Endothelial cell of umbilical vein (primary cell): ENCODE measurements at regions not wholly inside any gene's neighbourhood (a gene's known extent, or its start where the extent isn't known, plus 50 kb on each side); places are given as distances from the start of the nearest gene placed in this dataset.

Source experiments
- BruUV-seq: library from RNA; stranded (reverse); fragments of 400-500 nt; replicated peaks from 2 replicates; lab custom pipeline; 2021; lab: Mats Ljungman, UMichigan
- CTCF ChIA-PET: fragments of 300-600, 350-600 bp; sonication (Branson Sonifier 250); formaldehyde crosslinking; loops from one replicate; lab custom pipeline; 2021; ENCODE audit warnings: antibody characterized with exemption, inconsistent platforms; lab: Charles Lee
- POLR2A ChIA-PET: fragments of 300-600, 350-600 bp; sonication (Branson Sonifier 250); formaldehyde crosslinking; loops from one replicate; lab custom pipeline; 2021; ENCODE audit warnings: antibody characterized with exemption, inconsistent platforms; lab: Charles Lee
- DNase-seq: peaks from one replicate; pipeline ENCODE4 v3.0.0-alpha.2; 2011; ENCODE audit warnings: low read depth, low spot score
- FAIRE-seq: peaks from 2 replicates; lab custom pipeline; 2011; peaks lifted over from hg19 to GRCh38; lab: Jason Lieb, UNC
- H2AFZ ChIP-seq: 2 replicates; pipeline ENCODE4 v1.6.0; 2012; ENCODE audit warnings: low read depth, low read length, control low read depth, inconsistent platforms
- H3K27ac ChIP-seq: 2 replicates; pipeline ENCODE4 v1.5.1; 2011; ENCODE audit warnings: low read depth, mild to moderate bottlenecking, control low read depth, low read length, moderate library complexity; ENCODE audit not compliant: insufficient read depth
- H3K27me3 ChIP-seq, 2 experiments: 2 replicates each; pipeline versions ENCODE4 v1.6.0 to v1.6.1; 2011; ENCODE audit warnings: low read length in 2 of 2, mixed read lengths in 1 of 2; ENCODE audit not compliant: control insufficient read depth in 2 of 2, insufficient read depth in 2 of 2
- H3K36me3 ChIP-seq, 2 experiments: 2 replicates in 1 of 2; 3 replicates in 1 of 2; pipeline ENCODE4 v1.5.1; 2011; ENCODE audit warnings: low read length in 2 of 2, mild to moderate bottlenecking in 1 of 2, moderate library complexity in 1 of 2; ENCODE audit not compliant: control insufficient read depth in 2 of 2, insufficient read depth in 2 of 2; ENCODE audit errors: extremely low read depth in 1 of 2
- H3K4me1 ChIP-seq: 3 replicates; pipeline ENCODE4 v1.5.1; 2011; ENCODE audit warnings: mild to moderate bottlenecking, low read length; ENCODE audit not compliant: control insufficient read depth, insufficient read depth; ENCODE audit errors: extremely low read depth
- H3K4me2 ChIP-seq: 2 replicates; pipeline ENCODE4 v1.6.1; 2011; ENCODE audit warnings: low read length, control low read depth, mixed read lengths; ENCODE audit not compliant: insufficient read depth
- H3K4me3 ChIP-seq, 3 experiments: fragments of 200-600 bp in 1 of 3; sonication (generic), shearing (Covaris generic) in 1 of 3; replicated peaks in 1 of 3; 2 replicates each; pipeline ENCODE4 v1.5.1; 2011 to 2016; ENCODE audit warnings: control low read depth in 3 of 3, low read length in 3 of 3, mild to moderate bottlenecking in 2 of 3, inconsistent platforms in 1 of 3, low read depth in 1 of 3, moderate library complexity in 1 of 3; ENCODE audit not compliant: insufficient read depth in 1 of 3
- H3K79me2 ChIP-seq: 2 replicates; pipeline ENCODE4 v1.6.0; 2012; ENCODE audit warnings: low read length, inconsistent platforms; ENCODE audit not compliant: control insufficient read depth, insufficient read depth
- H3K9ac ChIP-seq: replicated peaks from 2 replicates; pipeline ENCODE3; 2011; ENCODE audit warnings: low read length, control low read depth; ENCODE audit not compliant: insufficient read depth; ENCODE audit errors: extremely low read depth
- H3K9me1 ChIP-seq: replicated peaks from 3 replicates; pipeline ENCODE4 v1.6.0; 2011; ENCODE audit warnings: mild to moderate bottlenecking, low read length; ENCODE audit not compliant: control insufficient read depth, insufficient read depth; ENCODE audit errors: extremely low read depth
- H3K9me3 ChIP-seq: replicated peaks from 2 replicates; pipeline ENCODE4 v1.5.1; 2012; ENCODE audit warnings: low read length, inconsistent platforms; ENCODE audit not compliant: control insufficient read depth, insufficient read depth
- H4K20me1 ChIP-seq: replicated peaks from 2 replicates; pipeline ENCODE3; 2011; ENCODE audit warnings: mild to moderate bottlenecking, low read length; ENCODE audit not compliant: control insufficient read depth, insufficient read depth; ENCODE audit errors: extremely low read depth
- CTCF ChIP-seq, 2 donors: IDR thresholded peaks; 1 replicate in 1 of 2; 2 replicates in 1 of 2; pipeline ENCODE4 v1.5.1; 2011; ENCODE audit warnings: low read length in 2 of 2, mild to moderate bottlenecking in 2 of 2, moderate library complexity in 2 of 2, control low read depth in 1 of 2, inconsistent platforms in 1 of 2, low read depth in 1 of 2; ENCODE audit not compliant: insufficient read depth in 1 of 2; ENCODE audit errors: extremely low read depth in 1 of 2
- EZH2 ChIP-seq: IDR thresholded peaks from 2 replicates; pipeline ENCODE4 v1.6.1; 2012; ENCODE audit warnings: borderline replicate concordance, low read depth, mild to moderate bottlenecking, moderate library complexity, low read length, inconsistent platforms; ENCODE audit not compliant: severe bottlenecking
- FOS ChIP-seq: IDR thresholded peaks from 2 replicates; pipeline ENCODE4 v1.6.1; 2011; ENCODE audit warnings: mild to moderate bottlenecking, low read length, moderate library complexity, borderline replicate concordance; ENCODE audit not compliant: insufficient read depth
- GATA2 ChIP-seq: IDR thresholded peaks from 2 replicates; pipeline ENCODE4 v1.7.0; 2011; ENCODE audit warnings: low read depth, mild to moderate bottlenecking, moderate library complexity, mixed read lengths, low read length; ENCODE audit not compliant: insufficient read length, insufficient read depth
- JUN ChIP-seq: IDR thresholded peaks from 2 replicates; pipeline ENCODE4 v1.6.1; 2011; ENCODE audit warnings: borderline replicate concordance, low read depth; ENCODE audit not compliant: insufficient read length, insufficient read depth
- MYC ChIP-seq: IDR thresholded peaks from one replicate; pipeline ENCODE4 v1.6.1; 2011; ENCODE audit warnings: mild to moderate bottlenecking, low read depth, low read length
- POLR2A ChIP-seq: IDR thresholded peaks from 2 replicates; pipeline ENCODE4 v1.6.1; 2012; ENCODE audit warnings: low read depth, mild to moderate bottlenecking, control low read depth, low read length
- POLR2AphosphoS5 ChIP-seq: IDR thresholded peaks from 2 replicates; pipeline ENCODE4 v1.6.1; 2012; ENCODE audit warnings: low read depth, mild to moderate bottlenecking, control low read depth, low read length, moderate library complexity; ENCODE audit not compliant: insufficient read depth
- dilution Hi-C: fragments of 300-500 bp; cut with MboI; formaldehyde crosslinking; loops from one replicate; pipeline ENCODE4 v1.15.0; 2019; ENCODE audit warnings: low sequenced_read_pairs; ENCODE audit not compliant: extremely low pct_ligation_motif_present
- intact Hi-C: fragments of 100-400 bp; cut with micrococcal nuclease; formaldehyde crosslinking; loops from one replicate; pipeline ENCODE4 v1.10.0; 2022
- TF ChIP-seq, protein P1 (sequence below): IDR thresholded peaks from 2 replicates; pipeline ENCODE4 v1.6.1; 2011; ENCODE audit not compliant: insufficient read depth, insufficient read length

- H3K27ac ChIP-seq = no peak overlapping the region
- peaks cover 4% of the 10 kb centered on the region for H3K9me3 ChIP-seq
- intact Hi-C loops (no loop called here), dilution Hi-C loops (no loop called here)
- no peaks in the 10 kb centered on the region for H3K4me1 ChIP-seq
- H3K9me1 ChIP-seq = no peaks in the 10 kb centered on the region
- ChIA-PET POLR2A (no interaction called here), CTCF (no interaction called here)
- H3K27me3 ChIP-seq = no peaks in the 10 kb centered on the region
- H3K36me3 ChIP-seq = no peaks in the 10 kb centered on the region
- H3K4me3 ChIP-seq = no peak overlapping the region
- H3K4me2 ChIP-seq = no peak overlapping the region
- H3K79me2 ChIP-seq = no peaks in the 10 kb centered on the region
- no peak for DNase-seq
- TF ChIP-seq MYC (no peak), POLR2AphosphoS5 (no peak), FOS (no peak)
- H4K20me1 ChIP-seq = no peaks in the 10 kb centered on the region
- no TSS peak for BruUV-seq
- no peak for FAIRE-seq
- H2AFZ ChIP-seq = no peak overlapping the region
- no peak overlapping the region for H3K9ac ChIP-seq
These were observed 149.2 kb upstream of the POU3F3 start for GRCh38 chr2:104704496-104705245.

DNA sequence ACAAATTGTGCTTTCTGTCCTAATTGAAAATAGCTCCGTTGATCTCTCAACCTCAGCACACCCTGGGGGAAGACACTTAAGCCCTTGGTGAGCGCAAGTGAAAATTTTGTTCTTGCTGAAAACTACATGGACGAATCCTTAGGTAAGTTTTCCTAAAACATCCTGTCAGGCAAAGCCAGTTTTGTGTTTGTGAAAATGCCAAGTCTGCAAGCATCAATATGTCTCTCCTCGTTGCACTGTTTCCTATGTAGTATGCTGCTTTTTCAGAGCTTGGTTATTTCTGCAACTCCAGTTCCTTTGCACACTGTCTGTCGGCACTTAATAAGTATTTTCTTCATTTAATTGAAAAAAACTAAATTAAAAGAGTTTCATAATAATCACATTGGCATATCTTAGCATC is 146.9 kb upstream of the POU3F3 start:
- Histone ChIP-seq H2AFZ (no peak overlapping the region), H4K20me1 (no peaks in the 10 kb centered on the region), H3K36me3 (no peaks in the 10 kb centered on the region), H3K9ac (no peak overlapping the region), H3K79me2 (no peaks in the 10 kb centered on the region), H3K4me2 (no peak overlapping the region), H3K9me3 (no peaks in the 10 kb centered on the region), H3K4me1 (no peaks in the 10 kb centered on the region), H3K9me1 (no peaks in the 10 kb centered on the region), H3K27ac (no peak overlapping the region), H3K27me3 (no peaks in the 10 kb centered on the region), H3K4me3 (no peak overlapping the region)
- BruUV-seq = no TSS peak
- no peak for DNase-seq
- intact Hi-C loops (no loop called here), dilution Hi-C loops (no loop called here)
- ChIA-PET CTCF (no interaction called here), POLR2A (no interaction called here)
- TF ChIP-seq POLR2AphosphoS5 = no peak
- no peak for TF ChIP-seq POLR2A
- TF ChIP-seq, protein P1, sequence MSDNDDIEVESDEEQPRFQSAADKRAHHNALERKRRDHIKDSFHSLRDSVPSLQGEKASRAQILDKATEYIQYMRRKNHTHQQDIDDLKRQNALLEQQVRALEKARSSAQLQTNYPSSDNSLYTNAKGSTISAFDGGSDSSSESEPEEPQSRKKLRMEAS = no peak
- TF ChIP-seq JUN = no peak
- no peak for TF ChIP-seq GATA2
- no peak for TF ChIP-seq CTCF (IDR thresholded peaks at IDR 0.05; ENCODE audit: extremely low read depth in 1 of 2, insufficient read depth in 1 of 2, low read depth in 1 of 2, low read length in 2 of 2)
- no peak for TF ChIP-seq EZH2
- TF ChIP-seq FOS = no peak
- TF ChIP-seq MYC = no peak
- no peak for FAIRE-seq
